HCT116 (cell line): ENCODE measurements at regions not wholly inside any gene's neighbourhood (a gene's known extent, or its start where the extent isn't known, plus 50 kb on each side); places are given as distances from the start of the nearest gene placed in this dataset.

ENCODE experiments used
- ATAC-seq: fragments of 200-7000 bp; cut with Tn5 transposase; 2 replicates; pipeline ENCODE4 v1.9.1; 2020; ENCODE audit warnings: mild to moderate bottlenecking, moderate library complexity
- BruUV-seq: library from RNA; stranded (reverse); fragments of 400-500 nt; replicated peaks from 2 replicates; lab custom pipeline; 2021; lab: Mats Ljungman, UMichigan
- CTCF ChIA-PET: fragments of 300-600 bp; sonication (Branson Sonifier 250); formaldehyde crosslinking; loops from one replicate; lab custom pipeline; 2021; ENCODE audit warnings: antibody characterized with exemption; lab: Charles Lee
- POLR2A ChIA-PET: fragments of 300-600, 350-600 bp; sonication (Branson Sonifier 250); formaldehyde crosslinking; loops from one replicate; lab custom pipeline; 2021; ENCODE audit warnings: antibody characterized with exemption; lab: Charles Lee
- RAD21 ChIA-PET, 2 experiments: fragments of 300-600 bp; sonication (Branson Sonifier 250); formaldehyde crosslinking; loops; one replicate each; lab custom pipeline; 2023; ENCODE audit warnings: low total read pairs in 2 of 2; ENCODE audit not compliant: uncharacterized antibody in 2 of 2, unreplicated experiment in 2 of 2, low non-redundant PET in 1 of 2; lab: Charles Lee
- DNase-seq: peaks from one replicate; pipeline ENCODE4 v3.0.0-alpha.2; 2010; ENCODE audit warnings: low read depth, low spot score
- H2AFZ ChIP-seq: fragments of 200-600 bp; shearing (Covaris generic), sonication (generic); 2 replicates; pipeline ENCODE4 v1.6.1; 2017; ENCODE audit warnings: low read depth, mixed run types, mixed read lengths, antibody characterized with exemption, low read length; ENCODE audit not compliant: poor library complexity, severe bottlenecking
- H3K27ac ChIP-seq: 2 replicates; pipeline ENCODE4 v1.5.1; 2012; ENCODE audit warnings: low read depth, low read length
- H3K27me3 ChIP-seq: fragments of 200-600 bp; sonication (generic); 2 replicates; pipeline ENCODE4 v1.6.1; 2016; ENCODE audit warnings: mixed run types, low read length, mixed read lengths; ENCODE audit not compliant: insufficient read depth
- H3K36me3 ChIP-seq, 2 experiments: fragments of 200-500 bp in 1 of 2; fragments of 200-600 bp in 1 of 2; sonication (Bioruptor generic) in 1 of 2; sonication (generic) in 1 of 2; 2 replicates each; pipeline versions ENCODE4 v1.5.1 to v1.6.1; 2014 to 2016; ENCODE audit warnings: low read length in 2 of 2, inconsistent platforms in 1 of 2, mixed read lengths in 1 of 2, mixed run types in 1 of 2; ENCODE audit not compliant: insufficient read depth in 2 of 2, control insufficient read depth in 1 of 2
- H3K4me1 ChIP-seq, 2 experiments: fragments of 200-600 bp in 1 of 2; sonication (generic) in 1 of 2; 2 replicates each; pipeline versions ENCODE4 v1.5.1 to v1.6.1; 2012 to 2017; ENCODE audit warnings: low read length in 2 of 2, inconsistent platforms in 1 of 2, mild to moderate bottlenecking in 1 of 2, mixed read lengths in 1 of 2, mixed run types in 1 of 2, moderate library complexity in 1 of 2; ENCODE audit not compliant: insufficient read depth in 2 of 2, control insufficient read depth in 1 of 2
- H3K4me2 ChIP-seq: fragments of 200-600 bp; sonication (generic); 2 replicates; pipeline ENCODE4 v1.6.1; 2017; ENCODE audit warnings: mixed run types, low read length, mixed read lengths
- H3K4me3 ChIP-seq, 2 experiments: fragments of 200-600 bp in 1 of 2; sonication (generic) in 1 of 2; replicated peaks in 1 of 2; 2 replicates each; pipeline ENCODE4 v1.5.1; 2011 to 2016; ENCODE audit warnings: low read length in 2 of 2, control low read depth in 1 of 2, low read depth in 1 of 2, mild to moderate bottlenecking in 1 of 2, mixed read lengths in 1 of 2, mixed run types in 1 of 2
- H3K79me2 ChIP-seq: fragments of 200-600 bp; sonication (generic); 2 replicates; pipeline ENCODE4 v1.6.1; 2017; ENCODE audit warnings: mild to moderate bottlenecking, mixed run types, low read length, moderate library complexity, mixed read lengths; ENCODE audit not compliant: insufficient read depth
- H3K9ac ChIP-seq: fragments of 200-600 bp; sonication (generic); 2 replicates; pipeline ENCODE4 v1.6.1; 2016; ENCODE audit warnings: low read length, mixed read lengths
- H3K9me2 ChIP-seq: fragments of 200-600 bp; sonication (generic), shearing (Covaris generic); 2 replicates; pipeline ENCODE4 v1.6.1; 2017; ENCODE audit warnings: mixed run types, mild to moderate bottlenecking, moderate library complexity; ENCODE audit not compliant: insufficient read depth
- H3K9me3 ChIP-seq, 2 experiments: fragments of 200-500 bp in 1 of 2; fragments of 200-600 bp in 1 of 2; sonication (Bioruptor generic) in 1 of 2; sonication (generic) in 1 of 2; 2 replicates each; pipeline ENCODE4 v1.6.1; 2014 to 2017; ENCODE audit warnings: low read length in 2 of 2, mixed read lengths in 2 of 2, inconsistent platforms in 1 of 2, low read depth in 1 of 2, mild to moderate bottlenecking in 1 of 2, mixed run types in 1 of 2, moderate library complexity in 1 of 2; ENCODE audit not compliant: control insufficient read depth in 1 of 2, insufficient read depth in 1 of 2
- H4K20me1 ChIP-seq: fragments of 200-600 bp; sonication (generic), shearing (Covaris generic); 2 replicates; pipeline ENCODE4 v1.6.1; 2017; ENCODE audit warnings: mixed run types, mild to moderate bottlenecking, moderate library complexity; ENCODE audit not compliant: insufficient read depth
- CEBPB ChIP-seq: IDR thresholded peaks from 2 replicates; pipeline ENCODE4 v1.6.1; 2012; ENCODE audit warnings: low read depth
- EZH2 ChIP-seq: fragments of 200-600 bp; sonication (generic); IDR thresholded peaks from 2 replicates; pipeline ENCODE4 v1.6.1; 2017; ENCODE audit warnings: antibody characterized with exemption, mixed run types
- FOSL1 ChIP-seq: IDR thresholded peaks from 2 replicates; pipeline ENCODE4 v1.6.1; 2012; ENCODE audit warnings: low read depth
- JUND ChIP-seq: IDR thresholded peaks from 2 replicates; pipeline ENCODE4 v1.6.1; 2012
- POLR2A ChIP-seq: IDR thresholded peaks from 2 replicates; pipeline ENCODE4 v1.7.0; 2011; ENCODE audit warnings: borderline replicate concordance; ENCODE audit not compliant: insufficient read depth, insufficient read length; ENCODE audit errors: extremely low read depth
- ZFX ChIP-seq: fragments of 450-650 bp; IDR thresholded peaks from 2 replicates; pipeline ENCODE4 v1.6.1; 2017
- intact Hi-C: fragments of 100-400 bp; cut with micrococcal nuclease; formaldehyde crosslinking; loops from 2 replicates; pipeline ENCODE4 v1.10.0; 2022
- TF ChIP-seq, protein P1 (sequence below): IDR thresholded peaks from 2 replicates; pipeline ENCODE4 v1.6.1; 2012
- TF ChIP-seq, protein P2 (sequence below): IDR thresholded peaks from 2 replicates; pipeline ENCODE4 v1.6.1; 2012

DNA sequence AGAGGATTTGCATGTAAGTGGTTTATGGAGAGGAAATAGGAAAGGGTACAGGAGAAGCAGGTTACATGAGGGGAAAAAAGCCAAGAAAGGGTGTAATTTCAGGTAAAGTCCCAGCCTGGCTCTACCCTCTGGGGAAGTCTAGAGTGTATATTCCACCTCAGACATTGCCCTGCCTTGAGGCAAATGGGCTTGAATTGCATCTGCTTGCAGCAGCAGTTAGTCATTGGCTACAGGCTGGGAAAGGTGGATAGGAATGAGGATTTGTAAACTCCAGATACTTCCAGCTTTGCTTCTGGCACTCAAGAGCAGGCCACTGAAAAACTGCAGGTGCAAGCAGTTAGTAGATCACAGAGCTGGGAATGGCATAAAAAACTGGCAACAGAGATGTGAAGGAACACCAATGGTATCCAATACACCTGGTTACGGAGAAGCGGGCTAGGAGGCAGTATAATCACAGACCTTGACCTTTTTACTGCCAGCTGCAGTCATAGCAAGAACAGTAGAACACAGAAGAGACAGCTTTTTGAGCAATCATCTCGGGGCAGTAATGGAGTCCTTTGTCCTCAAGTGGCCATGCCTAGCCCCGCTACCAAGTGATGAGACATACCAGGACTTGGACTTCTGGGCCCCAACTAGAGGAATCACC is 226.9 kb upstream of the NRIP1 start:
- no peaks in the 10 kb centered on the region for H3K9me2 ChIP-seq
- H3K9me3 ChIP-seq, result no peaks in the 10 kb centered on the region; a peak in 1 of 4 replicates
- ATAC-seq (no peak), DNase-seq (no peak)
- no peak overlapping the region for H3K4me3 ChIP-seq
- H3K79me2 ChIP-seq, result no peaks in the 10 kb centered on the region
- H3K4me2 ChIP-seq, result no peak overlapping the region
- H4K20me1 ChIP-seq, result no peaks in the 10 kb centered on the region
- H3K9ac ChIP-seq, result no peak overlapping the region
- no peak overlapping the region for H3K27ac ChIP-seq
- H3K27me3 ChIP-seq, result no peaks in the 10 kb centered on the region
- H3K4me1 ChIP-seq, result peaks cover 7 to 10% of the 10 kb centered on the region in 2 experiments
- BruUV-seq, result no TSS peak
- TF ChIP-seq ZFX, result no peak
- no peak for TF ChIP-seq JUND
- TF ChIP-seq CEBPB, result no peak
- TF ChIP-seq, protein P1, sequence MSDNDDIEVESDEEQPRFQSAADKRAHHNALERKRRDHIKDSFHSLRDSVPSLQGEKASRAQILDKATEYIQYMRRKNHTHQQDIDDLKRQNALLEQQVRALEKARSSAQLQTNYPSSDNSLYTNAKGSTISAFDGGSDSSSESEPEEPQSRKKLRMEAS, result no peak
- TF ChIP-seq EZH2, result no peak
- no peak for TF ChIP-seq POLR2A
- TF ChIP-seq, protein P2, sequence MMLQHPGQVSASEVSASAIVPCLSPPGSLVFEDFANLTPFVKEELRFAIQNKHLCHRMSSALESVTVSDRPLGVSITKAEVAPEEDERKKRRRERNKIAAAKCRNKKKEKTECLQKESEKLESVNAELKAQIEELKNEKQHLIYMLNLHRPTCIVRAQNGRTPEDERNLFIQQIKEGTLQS, result no peak
- intact Hi-C loops, result loop anchor here (10.0 kb wide), 1 partner anchor 67 kb away; no protein-coding TSS in a partner anchor
- RAD21 ChIA-PET, result no interaction called here
- CTCF ChIA-PET, result no interaction called here
- POLR2A ChIA-PET, result no interaction called here
- no peaks in the 10 kb centered on the region for H3K36me3 ChIP-seq
- H2AFZ ChIP-seq, result no peak overlapping the region

DNA sequence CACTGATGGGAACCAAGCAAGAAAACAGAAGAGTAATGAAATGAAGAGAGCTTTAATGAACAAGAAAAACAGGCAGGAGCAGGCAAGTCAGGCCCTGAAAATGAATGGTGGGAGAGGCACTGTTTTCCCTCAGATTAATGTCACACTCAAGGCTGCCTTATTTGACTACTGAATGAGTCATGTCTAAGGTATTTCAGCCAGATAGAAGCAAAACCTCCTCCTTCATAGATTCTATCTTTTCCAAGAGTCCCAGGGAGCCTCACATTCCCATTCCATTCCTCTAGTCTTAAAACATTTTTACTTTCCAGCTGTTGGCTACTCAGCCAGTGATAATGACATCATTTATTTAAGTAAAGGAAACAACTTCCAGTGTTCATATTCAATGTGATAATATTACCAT is 228.4 kb upstream of the NRIP1 start:
- intact Hi-C loops, result loop anchor here (10.0 kb wide), 1 partner anchor 68 kb away; no protein-coding TSS in a partner anchor
- CTCF ChIA-PET, result no interaction called here
- POLR2A ChIA-PET, result no interaction called here
- Histone ChIP-seq H2AFZ (no peak overlapping the region), H3K27ac (no peak overlapping the region), H3K9me3 (no peaks in the 10 kb centered on the region), H3K79me2 (no peaks in the 10 kb centered on the region), H3K27me3 (no peaks in the 10 kb centered on the region), H3K4me3 (no peak overlapping the region), H3K9me2 (no peaks in the 10 kb centered on the region), H3K4me1 (peaks cover 7 to 10% of the 10 kb centered on the region in 2 experiments), H3K4me2 (peak overlapping the region; percentile 22; the same call in 1 of the 2 replicates), H3K9ac (no peak overlapping the region), H3K36me3 (no peaks in the 10 kb centered on the region), H4K20me1 (no peaks in the 10 kb centered on the region)
- no TSS peak for BruUV-seq
- DNase-seq (peak; percentile 15), ATAC-seq (peak; percentile 36; the same call in 1 of the 2 replicates)
- RAD21 ChIA-PET, result no interaction called here
- TF ChIP-seq ZFX (no peak), FOSL1 (peak; percentile 20; the same call in 1 of the 2 replicates)
